ENCODE measurements at regions not wholly inside any gene's neighbourhood (a gene's known extent, or its start where the extent isn't known, plus 50 kb on each side); places are given as distances from the start of the nearest gene placed in this dataset.
A peak's percentile ranks its signal among the peaks of the same experiment; 100 is the strongest.

GRCh38 chrX:45664727-45665290 is 464.1 kb upstream of the DIPK2B start:
- H3K4me3 Mint-ChIP-seq = no peak overlapping the region
- intact Hi-C loops (cut with micrococcal nuclease) = no loop called here
- Histone ChIP-seq H2AFZ (ENCODE audit: insufficient read depth, low read depth, low read length, poor library complexity, severe bottlenecking) (no peak overlapping the region), H3K4me1 (ENCODE audit: control insufficient read depth in 1 of 2, insufficient read depth in 2 of 2, low read length in 2 of 2) (no peaks in the 10 kb centered on the region), H3K9ac (ENCODE audit: insufficient read depth, low read length, poor library complexity, severe bottlenecking) (no peak overlapping the region), H3K36me3 (replicated peaks in 1 of 2; ENCODE audit: control insufficient read depth in 1 of 2, insufficient read depth in 2 of 2, low read length in 2 of 2) (no peaks in the 10 kb centered on the region), H3K27me3 (ENCODE audit: control insufficient read depth in 2 of 2, insufficient read depth in 2 of 2, low read length in 2 of 2) (peaks cover 0 to 9% of the 10 kb centered on the region in 2 donors), H4K20me1 (ENCODE audit: insufficient read depth, low read length) (no peaks in the 10 kb centered on the region), H3K4me3 (replicated peaks in 1 of 3; ENCODE audit: low read depth in 2 of 3, low read length in 3 of 3) (no peak overlapping the region), H3K9me3 (replicated peaks in 1 of 2; ENCODE audit: control insufficient read depth in 1 of 2, insufficient read depth in 1 of 2, low read length in 2 of 2) (no peaks in the 10 kb centered on the region), H3K79me2 (ENCODE audit: insufficient read depth, low read length) (no peaks in the 10 kb centered on the region), H3K27ac (ENCODE audit: low read depth in 1 of 2, low read length in 2 of 2) (no peak overlapping the region), H3K4me2 (replicated peaks; ENCODE audit: extremely low read depth, low read length, poor library complexity, severe bottlenecking) (no peak overlapping the region)
- H3K4me1 Mint-ChIP-seq = no peaks in the 10 kb centered on the region
- peaks cover 0 to 9% (median 2%) of the 10 kb centered on the region in 7 donors for H3K9me3 Mint-ChIP-seq
- H3K27me3 Mint-ChIP-seq (ENCODE audit: low read depth in 3 of 3) = peaks cover 0 to 30% (median 0%) of the 10 kb centered on the region in 3 donors
- WGBS (ENCODE audit: insufficient coverage) = 83% methylated on average over 6 of the region's 19 CpGs
- no peak for TF ChIP-seq CTCF (IDR thresholded peaks at IDR 0.05)
- H3K27ac Mint-ChIP-seq = no peak overlapping the region
- no peak for DNase-seq
- no peaks in the 10 kb centered on the region for H3K36me3 Mint-ChIP-seq

GRCh38 chrX:45660477-45660876 is 459.8 kb upstream of the DIPK2B start:
- H3K4me1 Mint-ChIP-seq = no peaks in the 10 kb centered on the region
- no peaks in the 10 kb centered on the region for H4K20me1 ChIP-seq (ENCODE audit: insufficient read depth, low read length)
- no peaks in the 10 kb centered on the region for H3K79me2 ChIP-seq (ENCODE audit: insufficient read depth, low read length)
- no peak overlapping the region for H3K4me3 Mint-ChIP-seq
- H3K27me3 ChIP-seq (ENCODE audit: control insufficient read depth in 2 of 2, insufficient read depth in 2 of 2, low read length in 2 of 2) = peaks cover 0 to 7% of the 10 kb centered on the region in 2 donors
- H3K9me3 Mint-ChIP-seq = peaks cover 2 to 19% (median 6%) of the 10 kb centered on the region in 7 donors
- H3K36me3 ChIP-seq (replicated peaks in 1 of 2; ENCODE audit: control insufficient read depth in 1 of 2, insufficient read depth in 2 of 2, low read length in 2 of 2) = no peaks in the 10 kb centered on the region
- no peak overlapping the region for H2AFZ ChIP-seq (ENCODE audit: insufficient read depth, low read depth, low read length, poor library complexity, severe bottlenecking)
- H3K4me1 ChIP-seq (ENCODE audit: control insufficient read depth in 1 of 2, insufficient read depth in 2 of 2, low read length in 2 of 2) = no peaks in the 10 kb centered on the region
- H3K27me3 Mint-ChIP-seq (ENCODE audit: low read depth in 3 of 3) = peaks cover 0 to 12% (median 0%) of the 10 kb centered on the region in 3 donors
- no peak overlapping the region for H3K27ac ChIP-seq (ENCODE audit: low read depth in 1 of 2, low read length in 2 of 2)
- peaks cover 0 to 7% of the 10 kb centered on the region in 2 donors for H3K9me3 ChIP-seq (replicated peaks in 1 of 2; ENCODE audit: control insufficient read depth in 1 of 2, insufficient read depth in 1 of 2, low read length in 2 of 2)
- intact Hi-C loops (cut with micrococcal nuclease) = no loop called here
- no peak overlapping the region for H3K9ac ChIP-seq (ENCODE audit: insufficient read depth, low read length, poor library complexity, severe bottlenecking)
- H3K27ac Mint-ChIP-seq = no peak overlapping the region
- no peak overlapping the region for H3K4me3 ChIP-seq (replicated peaks in 1 of 3; ENCODE audit: low read depth in 2 of 3, low read length in 3 of 3)
- no peak overlapping the region for H3K4me2 ChIP-seq (replicated peaks; ENCODE audit: extremely low read depth, low read length, poor library complexity, severe bottlenecking)
- WGBS (ENCODE audit: insufficient coverage) = no CpG with 5 or more reads among the region's 2 CpGs
- no peaks in the 10 kb centered on the region for H3K36me3 Mint-ChIP-seq
- peak in 1 of 3 donors; percentile 3 for DNase-seq
- TF ChIP-seq CTCF (IDR thresholded peaks at IDR 0.05) = no peak
